ENCODE measurements at regions not wholly inside any gene's neighbourhood (a gene's known extent, or its start where the extent isn't known, plus 50 kb on each side); places are given as distances from the start of the nearest gene placed in this dataset.

DNA sequence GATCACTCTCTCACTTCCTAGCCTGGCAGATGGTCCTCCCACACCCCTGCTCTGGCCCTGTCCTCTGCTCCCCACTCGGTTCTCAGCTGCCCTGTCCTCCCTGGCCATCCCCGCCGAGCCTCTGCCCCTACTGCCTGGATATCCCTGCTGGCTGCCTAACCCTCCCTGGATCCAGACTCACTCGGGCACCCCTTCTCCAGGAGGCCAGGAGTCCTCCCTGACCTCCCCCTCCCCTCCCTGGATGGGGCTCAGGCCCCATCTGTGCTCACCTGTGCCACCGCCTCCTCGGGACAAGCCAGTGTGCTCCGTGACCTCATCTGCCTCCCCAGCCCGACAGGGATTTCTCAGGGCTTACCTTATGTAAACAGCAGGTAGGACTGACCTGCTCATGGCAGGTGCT lies 406.1 kb downstream of the TCERG1L start:
- no peak overlapping the region for H3K4me3 ChIP-seq
- no peaks in the 10 kb centered on the region for H3K36me3 ChIP-seq
- H3K4me1 ChIP-seq: no peaks in the 10 kb centered on the region
- no peak for DNase-seq
- TF ChIP-seq POLR2A (IDR thresholded peaks at IDR 0.05): no peak
- TF ChIP-seq, protein P1, sequence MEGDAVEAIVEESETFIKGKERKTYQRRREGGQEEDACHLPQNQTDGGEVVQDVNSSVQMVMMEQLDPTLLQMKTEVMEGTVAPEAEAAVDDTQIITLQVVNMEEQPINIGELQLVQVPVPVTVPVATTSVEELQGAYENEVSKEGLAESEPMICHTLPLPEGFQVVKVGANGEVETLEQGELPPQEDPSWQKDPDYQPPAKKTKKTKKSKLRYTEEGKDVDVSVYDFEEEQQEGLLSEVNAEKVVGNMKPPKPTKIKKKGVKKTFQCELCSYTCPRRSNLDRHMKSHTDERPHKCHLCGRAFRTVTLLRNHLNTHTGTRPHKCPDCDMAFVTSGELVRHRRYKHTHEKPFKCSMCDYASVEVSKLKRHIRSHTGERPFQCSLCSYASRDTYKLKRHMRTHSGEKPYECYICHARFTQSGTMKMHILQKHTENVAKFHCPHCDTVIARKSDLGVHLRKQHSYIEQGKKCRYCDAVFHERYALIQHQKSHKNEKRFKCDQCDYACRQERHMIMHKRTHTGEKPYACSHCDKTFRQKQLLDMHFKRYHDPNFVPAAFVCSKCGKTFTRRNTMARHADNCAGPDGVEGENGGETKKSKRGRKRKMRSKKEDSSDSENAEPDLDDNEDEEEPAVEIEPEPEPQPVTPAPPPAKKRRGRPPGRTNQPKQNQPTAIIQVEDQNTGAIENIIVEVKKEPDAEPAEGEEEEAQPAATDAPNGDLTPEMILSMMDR (IDR thresholded peaks at IDR 0.05): no peak
- H3K27ac ChIP-seq: no peak overlapping the region
- no peaks in the 10 kb centered on the region for H3K9me3 ChIP-seq
- H3K27me3 ChIP-seq: no peaks in the 10 kb centered on the region

DNA sequence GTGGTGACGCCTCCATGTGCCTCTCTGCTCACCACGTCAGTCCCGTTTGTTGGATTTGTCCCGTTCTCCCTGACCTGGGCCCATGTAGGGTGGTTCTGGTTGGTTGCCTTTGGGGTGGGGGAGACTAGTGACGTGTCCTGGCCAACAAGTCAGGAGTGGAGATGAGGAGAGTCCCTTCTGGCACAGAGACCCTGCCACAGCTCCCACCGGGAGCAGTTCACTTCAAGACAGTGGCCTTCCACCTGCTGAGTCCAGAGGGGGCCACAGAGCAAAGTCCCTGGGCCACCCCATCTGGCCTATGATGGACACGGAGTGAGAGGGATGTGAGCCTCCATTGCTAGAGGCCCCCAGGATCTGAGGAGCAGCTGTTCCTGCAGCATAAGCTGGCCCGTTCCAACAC lies 405.6 kb downstream of the TCERG1L start:
- Histone ChIP-seq H3K36me3 (no peaks in the 10 kb centered on the region), H3K27me3 (no peaks in the 10 kb centered on the region), H3K9me3 (no peaks in the 10 kb centered on the region), H3K4me3 (no peak overlapping the region), H3K4me1 (no peaks in the 10 kb centered on the region), H3K27ac (no peak overlapping the region)
- TF ChIP-seq POLR2A (IDR thresholded peaks at IDR 0.05): no peak
- TF ChIP-seq, protein P1 (IDR thresholded peaks at IDR 0.05): no peak
- DNase-seq: no peak

DNA sequence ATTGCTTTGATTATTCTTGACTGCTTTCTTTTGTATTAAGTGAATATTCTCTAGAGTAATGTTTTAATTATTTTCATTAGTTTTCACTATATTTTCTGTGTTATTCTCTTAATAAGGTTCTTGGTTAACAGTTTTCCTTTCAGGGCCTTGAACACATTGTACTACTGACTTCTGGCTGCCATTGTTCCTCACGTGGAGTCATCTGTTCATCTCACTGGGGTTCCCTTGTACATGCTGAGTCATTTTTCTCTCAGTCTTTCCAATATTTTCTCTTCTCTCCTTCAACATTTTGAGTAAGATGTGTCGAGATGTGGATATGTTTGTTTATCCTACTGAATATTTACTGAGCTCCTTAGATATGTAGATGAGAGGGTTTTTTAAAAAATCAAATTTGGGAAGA lies 400.7 kb downstream of the TCERG1L start:
- Histone ChIP-seq H3K27ac (no peak overlapping the region), H3K9me3 (peaks cover 0 to 4% (median 0%) of the 10 kb centered on the region in 4 donors), H3K4me1 (no peaks in the 10 kb centered on the region), H3K27me3 (no peaks in the 10 kb centered on the region), H3K4me3 (no peak overlapping the region), H3K36me3 (no peaks in the 10 kb centered on the region)
- DNase-seq: no peak
- no peak for TF ChIP-seq POLR2A (IDR thresholded peaks at IDR 0.05)
- TF ChIP-seq, protein P1 (IDR thresholded peaks at IDR 0.05): no peak

DNA sequence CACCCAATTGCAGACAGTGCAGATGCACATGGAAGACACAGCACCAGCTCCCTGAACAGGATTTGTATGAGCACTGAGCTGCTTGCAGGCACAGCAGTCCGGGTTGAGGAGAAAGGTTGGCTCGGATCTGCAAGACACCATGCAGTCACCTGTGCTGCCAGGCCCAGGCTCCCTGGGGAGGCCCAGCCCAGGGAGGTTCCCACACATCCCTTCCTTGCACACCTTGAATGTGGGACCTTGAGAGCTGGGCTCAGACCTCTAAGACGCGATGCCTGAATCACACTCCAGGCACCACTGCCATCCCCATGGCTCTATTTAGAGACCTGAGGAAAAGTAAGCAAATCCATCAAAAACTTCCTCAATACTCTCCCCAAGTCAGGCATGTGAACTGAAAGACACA lies 397.7 kb downstream of the TCERG1L start:
- H3K9me3 ChIP-seq: peaks cover 0 to 4% (median 0%) of the 10 kb centered on the region in 4 donors
- no peaks in the 10 kb centered on the region for H3K4me1 ChIP-seq
- H3K27me3 ChIP-seq: no peaks in the 10 kb centered on the region
- TF ChIP-seq, protein P1 (IDR thresholded peaks at IDR 0.05): no peak
- TF ChIP-seq POLR2A (IDR thresholded peaks at IDR 0.05): no peak
- DNase-seq: no peak
- no peak overlapping the region for H3K27ac ChIP-seq
- no peaks in the 10 kb centered on the region for H3K36me3 ChIP-seq
- no peak overlapping the region for H3K4me3 ChIP-seq

DNA sequence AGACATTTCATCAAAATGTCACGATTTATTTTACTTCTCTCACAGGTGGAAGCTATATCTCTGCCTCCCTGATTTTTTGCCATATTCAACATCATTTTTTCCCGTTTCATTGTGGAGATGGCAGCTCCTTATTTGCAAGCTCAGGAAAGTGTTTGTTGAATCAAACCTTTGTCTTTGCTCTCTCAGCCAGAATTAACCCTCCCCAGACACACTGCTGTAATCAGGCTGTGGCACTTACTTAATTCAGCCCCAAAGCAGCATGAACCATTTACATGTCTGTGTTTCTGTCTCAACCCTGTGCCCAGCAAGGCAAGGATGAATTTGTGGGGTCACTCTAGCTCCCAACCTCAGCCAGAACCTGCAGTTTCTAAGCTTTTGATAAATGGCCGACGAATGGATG lies 397.2 kb downstream of the TCERG1L start:
- Histone ChIP-seq H3K27ac (no peak overlapping the region), H3K4me1 (no peaks in the 10 kb centered on the region), H3K4me3 (no peak overlapping the region), H3K27me3 (no peaks in the 10 kb centered on the region), H3K9me3 (peaks cover 0 to 4% (median 0%) of the 10 kb centered on the region in 4 donors), H3K36me3 (no peaks in the 10 kb centered on the region)
- DNase-seq: no peak
- TF ChIP-seq POLR2A (IDR thresholded peaks at IDR 0.05): no peak
- TF ChIP-seq, protein P1 (IDR thresholded peaks at IDR 0.05): no peak

DNA sequence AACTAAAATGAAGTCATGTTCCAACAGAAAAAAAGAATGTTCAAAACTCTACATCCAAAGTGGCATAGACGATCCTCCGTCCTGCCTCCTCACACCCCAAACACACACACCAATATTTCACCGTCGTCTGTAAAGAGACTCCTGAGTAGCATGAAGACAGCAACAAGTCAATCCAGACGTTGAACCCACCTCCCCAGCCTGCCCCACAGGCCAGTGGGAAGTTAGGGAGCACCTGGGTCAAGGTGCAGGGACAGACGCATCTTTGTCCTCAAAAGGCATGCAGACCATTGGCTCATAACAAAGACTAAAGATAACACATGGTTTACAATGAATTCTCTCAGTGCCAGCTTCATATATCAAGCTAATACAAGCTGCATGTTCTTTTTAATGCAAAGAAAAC lies 396.5 kb downstream of the TCERG1L start:
- TF ChIP-seq POLR2A (IDR thresholded peaks at IDR 0.05): no peak
- TF ChIP-seq, protein P1 (IDR thresholded peaks at IDR 0.05): no peak
- H3K9me3 ChIP-seq: peaks cover 0 to 4% (median 0%) of the 10 kb centered on the region in 4 donors
- no peak for DNase-seq
- no peak overlapping the region for H3K27ac ChIP-seq
- no peaks in the 10 kb centered on the region for H3K4me1 ChIP-seq
- no peaks in the 10 kb centered on the region for H3K27me3 ChIP-seq
- H3K4me3 ChIP-seq: no peak overlapping the region
- H3K36me3 ChIP-seq: no peaks in the 10 kb centered on the region

Data from Peyer's patch (tissue), 4 donors.